HG03565 (cell line): ENCODE measurements at regions not wholly inside any gene's neighbourhood (a gene's known extent, or its start where the extent isn't known, plus 50 kb on each side); places are given as distances from the start of the nearest gene placed in this dataset.

Source experiments
- ATAC-seq: cut with Tn5 transposase; IDR thresholded peaks from one replicate; pipeline ENCODE4 v1.9.1; 2021; ENCODE audit warnings: mild to moderate bottlenecking, moderate library complexity; ENCODE audit not compliant: unreplicated experiment

DNA sequence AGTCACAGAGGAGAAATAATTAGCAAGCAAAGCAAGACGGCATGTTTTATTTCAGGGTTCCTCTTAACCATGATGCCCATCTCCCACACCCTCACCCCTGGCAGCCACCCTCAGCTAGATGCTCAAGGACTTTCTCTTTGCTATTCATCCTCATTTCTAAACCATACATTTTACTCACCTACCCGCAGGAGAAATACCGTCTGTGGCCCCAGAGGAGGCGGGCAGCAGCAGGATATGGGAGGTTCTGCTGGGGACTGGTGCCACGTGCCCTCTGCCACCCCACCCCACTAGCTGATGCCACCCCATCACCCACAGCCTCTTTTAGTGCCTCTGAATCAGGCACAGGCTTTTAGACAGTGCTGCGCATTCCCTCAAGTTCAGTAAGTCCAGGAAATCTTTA lies 168.7 kb upstream of the ITGB1 start:
- ATAC-seq = no peak

DNA sequence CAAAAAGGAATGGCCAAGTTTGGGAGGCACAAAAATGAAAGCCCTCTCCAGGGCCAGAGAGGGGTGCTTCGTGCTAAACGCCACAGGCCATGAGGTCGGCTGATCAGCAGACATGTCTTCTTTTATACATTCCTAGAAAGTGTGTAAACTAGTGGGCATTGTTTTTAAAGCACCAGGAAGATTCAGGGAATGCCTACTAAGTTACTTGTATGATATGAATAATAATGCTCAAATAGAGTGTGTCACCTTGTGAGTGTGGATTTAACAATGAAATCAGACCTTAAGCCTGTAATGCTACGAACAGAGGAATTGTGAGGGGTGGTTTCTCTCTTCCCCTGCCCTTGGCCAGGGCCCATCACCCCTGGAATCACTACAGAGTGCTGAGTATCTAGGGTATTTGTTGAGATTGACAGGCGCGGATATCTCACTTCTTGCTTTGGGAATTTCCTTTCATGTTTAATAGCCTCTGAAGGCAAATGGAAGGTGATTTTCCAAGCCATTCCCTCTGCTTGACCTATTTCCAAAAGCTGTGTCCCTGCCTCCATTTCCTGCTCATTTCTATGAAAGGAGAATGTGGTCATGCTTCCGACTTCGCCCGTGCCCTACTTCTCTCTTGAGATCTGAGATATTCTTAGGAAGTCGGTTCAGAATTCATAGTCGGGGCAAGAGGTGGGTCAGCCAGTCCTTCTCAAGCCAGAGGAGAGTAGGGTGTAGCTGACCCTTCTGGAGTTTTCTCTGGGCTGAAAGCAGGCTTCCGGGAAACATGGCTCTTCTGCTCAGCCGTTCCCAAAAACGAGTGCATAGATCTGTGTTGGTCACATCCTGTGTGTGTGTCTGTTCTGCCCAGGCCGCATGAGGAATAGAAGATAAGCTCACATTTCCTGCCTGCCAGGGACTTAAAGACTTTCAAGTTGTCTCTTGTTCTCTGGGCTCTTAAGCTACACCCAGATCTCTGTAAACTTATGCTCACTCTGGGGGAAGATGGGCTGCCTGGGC lies 167.8 kb upstream of the ITGB1 start:
- ATAC-seq = no peak

DNA sequence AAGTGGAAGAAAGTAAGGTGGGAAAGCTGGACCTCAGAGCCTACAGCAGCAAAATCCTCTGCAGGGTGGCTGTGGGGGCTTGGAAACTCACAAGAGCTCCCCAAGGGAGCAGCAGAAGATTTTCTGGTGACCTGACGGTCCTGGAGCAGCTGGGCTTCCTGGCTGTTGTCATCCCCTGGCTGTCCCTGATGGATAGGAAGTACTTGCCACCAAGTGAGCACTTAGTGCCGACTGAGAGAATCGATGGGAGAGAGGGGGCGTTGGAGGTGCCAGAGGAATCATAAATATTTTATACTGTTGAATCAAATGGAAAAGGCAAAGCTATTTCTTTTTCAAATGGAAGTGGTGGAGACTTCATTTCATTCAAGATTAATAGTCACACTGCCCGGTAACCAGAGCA lies 167.1 kb upstream of the ITGB1 start:
- no peak for ATAC-seq

- no peak for ATAC-seq
Measured at GRCh38 chr10:33123680-33124079, 165.7 kb upstream of the ITGB1 start.

DNA sequence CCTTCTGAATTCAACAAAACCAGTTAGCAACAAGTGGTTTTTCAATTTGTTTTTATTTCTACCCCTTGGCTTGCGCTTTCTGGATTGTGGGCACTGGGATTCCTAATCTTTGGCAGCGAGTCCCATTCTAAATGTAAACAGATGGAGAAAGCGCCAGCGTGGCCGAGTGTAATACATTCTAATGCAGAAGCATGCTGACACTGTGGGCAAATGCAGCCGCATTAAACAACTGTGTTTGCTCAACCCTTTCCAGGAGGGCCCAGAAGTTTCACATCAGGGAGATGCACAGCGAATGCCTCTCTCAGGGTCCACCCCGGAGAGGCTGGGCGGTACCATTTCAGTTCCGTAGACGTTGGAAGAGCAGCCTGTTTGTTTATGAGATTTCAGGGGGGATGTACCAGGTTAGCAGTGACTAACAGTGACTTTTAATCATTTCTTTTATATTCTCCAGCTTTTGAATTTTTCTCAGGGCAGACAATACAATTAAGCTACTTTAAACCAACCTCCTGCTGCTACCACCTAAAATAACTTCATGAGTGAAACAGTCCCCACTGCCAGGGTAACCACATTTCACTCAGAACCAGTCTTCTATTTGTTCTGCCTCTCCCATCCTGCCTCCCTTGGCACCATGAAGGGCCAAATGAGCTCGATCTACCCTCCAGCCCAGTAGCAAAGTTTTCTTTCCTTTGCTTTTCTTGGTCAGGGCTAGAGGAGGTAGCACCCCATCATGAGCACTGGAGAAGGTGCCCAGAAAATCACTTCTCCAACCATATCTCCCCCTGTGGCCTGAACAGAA lies 164.2 kb upstream of the ITGB1 start:
- ATAC-seq = no peak

DNA sequence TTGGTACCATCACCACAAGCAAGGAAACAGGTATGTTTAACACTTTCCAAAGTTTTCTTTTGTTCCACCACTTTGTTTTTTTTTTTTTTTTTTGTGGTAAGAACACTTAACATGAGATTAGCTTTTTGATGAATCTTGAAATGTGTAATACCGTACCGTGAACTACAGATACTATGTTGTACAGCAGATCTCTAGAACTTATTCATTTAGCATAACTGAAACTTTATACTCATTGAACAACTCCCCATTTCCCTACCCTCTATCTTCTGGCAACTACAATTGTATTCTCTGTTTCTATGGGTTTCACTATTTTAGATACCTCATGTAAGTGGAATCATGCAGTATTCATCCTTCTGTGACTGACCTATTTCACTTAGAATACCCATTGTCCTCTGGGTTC lies 162.7 kb upstream of the ITGB1 start:
- peak; percentile 44 for ATAC-seq

DNA sequence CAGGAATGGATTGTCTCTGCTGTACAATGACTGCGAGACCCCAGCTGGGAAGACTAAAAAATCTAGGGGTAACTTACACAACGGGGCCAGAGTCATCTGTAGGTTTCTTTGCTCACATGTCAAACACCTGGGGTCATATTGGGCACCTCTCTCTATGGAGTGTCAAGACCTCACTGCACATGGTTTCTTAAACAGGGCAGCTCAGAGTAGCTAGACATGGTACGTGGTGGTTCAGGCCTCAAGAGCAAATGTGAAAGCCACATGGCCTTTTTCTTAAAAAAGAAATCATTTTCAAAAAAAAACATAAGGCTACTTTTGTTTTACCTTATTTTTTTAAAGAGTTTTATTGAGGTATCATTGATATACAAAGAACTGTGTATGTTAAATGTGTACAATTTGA lies 162.2 kb upstream of the ITGB1 start:
- no peak for ATAC-seq

DNA sequence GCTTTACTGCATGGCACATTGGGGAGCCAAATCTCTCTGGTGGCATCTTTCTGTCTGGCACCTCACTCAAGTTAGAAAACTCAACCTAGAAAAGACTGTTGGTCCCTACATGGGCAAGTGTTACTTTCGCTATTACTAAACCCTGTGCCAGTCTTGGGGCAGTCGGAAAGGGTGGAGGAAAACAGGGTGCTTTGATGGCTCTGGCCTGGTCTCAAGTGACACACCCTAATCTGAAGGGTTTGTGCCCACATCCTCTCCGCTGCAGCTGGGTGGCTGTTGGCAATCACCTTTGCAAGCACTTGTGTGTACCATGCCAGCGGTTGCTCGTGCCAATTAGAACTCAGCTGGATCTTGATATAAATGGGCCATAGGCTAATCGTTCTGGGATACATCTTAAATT lies 159.8 kb upstream of the ITGB1 start:
- ATAC-seq = no peak

DNA sequence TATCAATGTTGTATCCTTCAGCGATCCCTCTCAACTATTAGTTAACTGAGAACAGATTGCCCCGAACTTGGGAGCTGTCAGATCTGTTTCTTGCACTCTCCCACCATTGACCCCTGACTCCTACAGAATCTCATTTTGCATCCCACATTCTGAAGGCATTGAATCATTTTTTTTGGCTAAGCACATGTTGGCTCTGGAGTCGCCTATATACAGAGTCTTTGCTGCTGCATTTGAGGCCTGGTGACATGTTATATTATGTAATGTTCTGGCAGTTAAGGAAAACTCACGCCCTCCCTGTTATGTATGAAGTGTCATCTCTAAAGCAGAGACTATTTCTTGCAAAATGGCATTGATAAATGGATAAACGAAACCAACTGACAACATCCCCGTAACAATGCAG lies 159.2 kb upstream of the ITGB1 start:
- ATAC-seq = no peak

DNA sequence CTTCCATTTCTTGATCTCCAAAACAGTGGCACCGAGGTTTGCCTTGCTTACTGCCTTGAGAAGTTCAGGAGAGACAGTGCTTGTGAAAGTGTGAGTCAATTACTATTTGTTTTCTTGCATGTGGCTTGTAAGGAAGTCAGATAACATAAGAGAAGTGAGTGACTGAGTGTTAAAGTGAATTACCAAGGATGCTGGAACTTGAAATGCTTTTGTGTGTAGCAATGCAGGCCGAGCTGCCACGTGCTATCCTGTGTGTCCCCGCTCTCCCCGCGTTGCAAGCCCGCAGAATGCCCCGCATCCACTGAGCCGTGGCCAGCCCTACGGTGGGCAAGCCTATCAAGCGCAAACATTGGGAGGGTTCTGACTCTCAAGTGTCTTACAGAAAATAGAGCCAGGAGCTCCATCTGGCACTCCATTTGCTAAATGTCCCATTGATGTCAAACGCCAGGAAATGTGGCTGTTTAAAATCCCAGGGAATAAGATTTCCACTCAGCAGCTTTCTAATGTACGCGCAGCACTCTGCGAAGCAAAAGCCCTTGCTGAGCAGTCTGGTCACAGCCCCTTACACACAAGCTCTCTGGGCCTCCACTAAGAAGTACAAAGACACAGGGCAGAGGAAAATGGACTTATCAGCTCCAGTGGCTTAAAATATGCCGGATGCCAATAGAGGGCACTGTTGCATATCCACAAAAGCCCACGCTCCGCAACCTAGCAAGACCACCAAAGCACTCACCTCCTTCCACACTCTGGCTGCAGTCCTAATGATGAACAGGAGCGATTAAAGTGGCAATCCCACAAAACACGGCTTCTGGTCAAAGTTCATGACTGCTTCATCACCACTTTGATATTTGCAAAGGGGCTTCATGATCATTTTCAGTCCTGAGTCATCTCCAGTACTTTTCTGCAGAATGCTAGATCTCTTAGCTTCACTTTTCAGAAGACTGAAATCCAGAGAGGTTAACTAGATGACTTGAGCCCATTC lies 158.0 kb upstream of the ITGB1 start:
- ATAC-seq = no peak

DNA sequence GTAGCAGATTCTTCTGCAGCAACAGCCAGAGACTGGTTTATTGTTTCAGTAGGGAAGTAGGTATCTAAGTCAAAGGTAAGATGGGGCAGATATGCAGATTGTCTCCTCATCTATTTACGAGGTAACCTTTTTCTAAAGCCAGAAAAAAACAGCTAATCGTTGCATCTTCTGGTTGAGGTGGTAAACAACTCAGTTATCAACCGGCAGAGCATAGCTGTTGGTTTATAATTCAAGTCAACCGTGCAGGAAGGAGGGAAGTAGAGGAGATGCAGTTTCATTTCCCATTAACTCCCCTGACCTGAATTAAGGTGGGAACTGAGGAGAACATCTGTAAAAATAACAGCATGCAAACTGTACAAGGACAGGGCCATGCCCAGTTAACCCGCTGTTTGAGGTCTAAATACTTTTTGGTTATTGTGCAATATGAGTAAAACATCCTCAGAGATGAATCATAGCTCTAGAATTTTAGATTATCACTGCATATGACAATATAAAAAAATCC lies 156.5 kb upstream of the ITGB1 start:
- ATAC-seq = no peak

GRCh38 chr10:33113466-33113865 lies 155.4 kb upstream of the ITGB1 start:
- no peak for ATAC-seq

DNA sequence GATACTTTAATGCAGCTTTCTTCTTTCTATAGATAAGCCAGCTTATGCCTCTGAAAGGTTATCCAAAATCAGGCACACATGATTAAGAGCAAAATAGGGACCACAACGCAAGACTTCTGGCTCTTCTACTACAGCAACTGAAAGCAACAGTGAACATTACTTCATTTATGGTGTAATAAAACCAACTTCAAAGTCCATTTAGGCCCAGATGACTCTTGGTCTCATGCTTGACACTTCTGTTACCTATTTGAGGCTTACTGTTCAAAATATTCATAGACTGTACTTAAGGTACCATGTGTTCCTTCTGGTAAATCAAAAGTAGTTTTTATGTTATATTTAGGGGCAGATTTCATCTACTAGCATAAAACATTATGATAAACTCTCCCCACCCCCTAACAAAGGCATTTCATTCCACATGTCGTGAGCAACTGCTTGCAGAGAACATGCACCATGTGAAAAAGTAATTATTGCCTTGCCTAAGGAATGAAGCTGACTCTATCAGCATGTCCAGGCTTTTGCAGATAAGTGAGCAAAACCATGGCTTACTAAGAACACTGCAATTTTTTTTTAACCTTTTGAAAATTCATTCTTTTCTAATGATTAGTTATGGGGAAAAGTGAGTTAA lies 154.9 kb upstream of the ITGB1 start:
- ATAC-seq = no peak

DNA sequence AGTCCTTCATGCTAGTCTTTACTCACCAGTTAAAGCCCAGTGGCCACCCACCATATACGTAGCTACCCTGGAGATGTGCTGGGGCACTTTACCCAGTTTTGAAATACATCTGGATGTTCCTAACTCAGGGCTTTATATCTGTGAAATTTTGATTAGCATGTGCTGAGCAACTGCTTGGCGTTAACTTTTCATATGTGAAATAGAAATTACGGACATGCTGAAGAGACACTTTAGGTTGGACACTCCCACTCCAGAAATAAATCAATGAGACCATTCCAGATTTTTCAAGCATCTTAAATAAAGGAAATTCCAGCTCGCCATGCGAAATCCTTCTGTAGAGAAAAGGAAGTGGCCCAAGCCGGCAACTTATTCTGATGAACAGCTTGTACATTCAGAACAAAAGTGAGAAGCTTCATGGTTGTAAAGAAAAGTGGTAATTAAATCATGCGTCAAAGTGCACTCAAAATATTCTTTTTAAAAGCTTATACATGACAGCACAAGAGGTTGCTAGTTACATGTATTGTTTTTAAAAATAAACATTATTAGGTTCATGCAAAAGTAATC lies 153.5 kb upstream of the ITGB1 start:
- peak; percentile 44 for ATAC-seq

GRCh38 chr10:33109788-33110469 lies 151.9 kb upstream of the ITGB1 start:
- ATAC-seq = no peak

GRCh38 chr10:33109384-33109783 lies 151.4 kb upstream of the ITGB1 start:
- no peak for ATAC-seq

DNA sequence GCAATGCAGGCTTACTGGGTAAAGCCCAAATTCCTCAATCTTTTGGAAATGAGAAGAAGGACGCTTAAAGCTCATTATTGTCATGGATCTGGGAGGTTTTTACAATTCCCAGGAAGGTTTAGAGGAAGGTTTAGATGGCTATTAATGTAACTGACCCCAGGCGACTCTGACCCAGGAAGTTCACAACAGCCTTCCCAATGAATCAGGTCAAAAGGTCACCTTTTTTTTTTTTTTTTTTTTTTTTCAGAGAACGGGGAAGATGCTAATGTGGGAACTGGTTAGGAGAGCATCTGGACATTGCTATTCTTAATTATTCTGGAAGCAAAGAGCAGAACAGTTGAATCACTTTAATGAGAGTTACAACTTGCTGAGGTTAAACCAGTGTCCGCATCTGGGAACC lies 149.9 kb upstream of the ITGB1 start:
- no peak for ATAC-seq

GRCh38 chr10:33106767-33107166 lies 148.7 kb upstream of the ITGB1 start:
- no peak for ATAC-seq

DNA sequence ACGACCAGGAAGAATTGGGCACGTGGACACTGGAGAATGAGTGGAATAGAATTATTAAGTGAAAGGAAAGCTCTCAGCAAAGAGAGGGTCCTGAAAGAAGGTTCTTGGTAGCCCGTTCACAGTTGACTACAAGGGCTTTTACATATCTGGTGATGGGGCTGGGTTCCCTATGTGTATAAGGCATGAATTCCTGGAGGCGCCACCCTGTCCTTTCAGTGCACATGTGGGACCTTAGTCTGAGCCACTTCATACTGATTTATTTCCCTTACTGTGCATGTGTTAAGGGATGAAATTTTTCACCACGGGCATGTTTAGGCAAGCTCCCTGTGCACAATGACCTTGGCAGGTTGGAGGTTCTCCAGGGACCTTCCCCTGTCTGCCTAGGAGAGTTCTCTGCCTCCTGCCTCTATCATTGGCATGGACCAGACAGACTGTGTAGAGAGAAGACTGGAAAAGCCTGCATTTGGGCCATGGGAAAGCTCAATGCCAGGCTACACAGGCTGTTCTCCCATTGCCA lies 145.9 kb upstream of the ITGB1 start:
- no peak for ATAC-seq
